ENCODE measurements at regions not wholly inside any gene's neighbourhood (a gene's known extent, or its start where the extent isn't known, plus 50 kb on each side); places are given as distances from the start of the nearest gene placed in this dataset.

- H3K4me3 ChIP-seq, result no peak overlapping the region
- H3K4me1 ChIP-seq, result no peaks in the 10 kb centered on the region
- H3K36me3 ChIP-seq, result no peaks in the 10 kb centered on the region
- H3K9ac ChIP-seq, result no peak overlapping the region
- H3K9me3 ChIP-seq, result no peaks in the 10 kb centered on the region
- no peaks in the 10 kb centered on the region for H4K20me1 ChIP-seq
- H3K27me3 ChIP-seq, result no peaks in the 10 kb centered on the region
- no peak for TF ChIP-seq Cebpa-rat (IDR thresholded peaks at IDR 0.05)
- no peak overlapping the region for H3K4me2 ChIP-seq
- no peak overlapping the region for H3K27ac ChIP-seq
Observed at GRCh38 chr3:86257955-86258641, 732.9 kb downstream of the VGLL3 start.

- Histone ChIP-seq H3K27me3 (no peaks in the 10 kb centered on the region), H3K4me1 (no peaks in the 10 kb centered on the region), H3K9ac (no peak overlapping the region), H3K4me3 (no peak overlapping the region), H3K36me3 (no peaks in the 10 kb centered on the region), H3K4me2 (no peak overlapping the region), H3K9me3 (no peaks in the 10 kb centered on the region), H3K27ac (no peak overlapping the region), H4K20me1 (no peaks in the 10 kb centered on the region)
- no peak for TF ChIP-seq Cebpa-rat (IDR thresholded peaks at IDR 0.05)
Observed at GRCh38 chr3:86254480-86254879, 736.5 kb downstream of the VGLL3 start.

GRCh38 chr3:86251781-86252180, 739.2 kb downstream of the VGLL3 start:
- H3K9me3 ChIP-seq, result no peaks in the 10 kb centered on the region
- H3K9ac ChIP-seq, result no peak overlapping the region
- TF ChIP-seq Cebpa-rat (IDR thresholded peaks at IDR 0.05), result no peak
- no peak overlapping the region for H3K4me3 ChIP-seq
- H3K27me3 ChIP-seq, result no peaks in the 10 kb centered on the region
- H4K20me1 ChIP-seq, result no peaks in the 10 kb centered on the region
- H3K4me2 ChIP-seq, result no peak overlapping the region
- H3K36me3 ChIP-seq, result no peaks in the 10 kb centered on the region
- no peaks in the 10 kb centered on the region for H3K4me1 ChIP-seq
- H3K27ac ChIP-seq, result no peak overlapping the region

- no peak overlapping the region for H3K9ac ChIP-seq
- no peak overlapping the region for H3K4me2 ChIP-seq
- no peaks in the 10 kb centered on the region for H3K4me1 ChIP-seq
- H3K27ac ChIP-seq, result no peak overlapping the region
- no peaks in the 10 kb centered on the region for H3K27me3 ChIP-seq
- TF ChIP-seq Cebpa-rat (IDR thresholded peaks at IDR 0.05), result no peak
- no peaks in the 10 kb centered on the region for H3K9me3 ChIP-seq
- no peak overlapping the region for H3K4me3 ChIP-seq
- no peaks in the 10 kb centered on the region for H3K36me3 ChIP-seq
- no peaks in the 10 kb centered on the region for H4K20me1 ChIP-seq
Observed at GRCh38 chr3:86249833-86250232, 741.1 kb downstream of the VGLL3 start.

- H3K9me3 ChIP-seq, result no peaks in the 10 kb centered on the region
- H4K20me1 ChIP-seq, result no peaks in the 10 kb centered on the region
- no peak overlapping the region for H3K4me3 ChIP-seq
- H3K27me3 ChIP-seq, result no peaks in the 10 kb centered on the region
- no peak overlapping the region for H3K4me2 ChIP-seq
- TF ChIP-seq Cebpa-rat (IDR thresholded peaks at IDR 0.05), result no peak
- no peaks in the 10 kb centered on the region for H3K4me1 ChIP-seq
- no peaks in the 10 kb centered on the region for H3K36me3 ChIP-seq
- H3K27ac ChIP-seq, result no peak overlapping the region
- H3K9ac ChIP-seq, result no peak overlapping the region
Observed at GRCh38 chr3:86245360-86245759, 745.6 kb downstream of the VGLL3 start.

GRCh38 chr3:86244905-86245304, 746.0 kb downstream of the VGLL3 start:
- Histone ChIP-seq H3K9me3 (no peaks in the 10 kb centered on the region), H3K4me3 (no peak overlapping the region), H3K36me3 (no peaks in the 10 kb centered on the region), H4K20me1 (no peaks in the 10 kb centered on the region), H3K27me3 (no peaks in the 10 kb centered on the region), H3K27ac (no peak overlapping the region), H3K4me2 (no peak overlapping the region), H3K9ac (no peak overlapping the region), H3K4me1 (no peaks in the 10 kb centered on the region)
- TF ChIP-seq Cebpa-rat (IDR thresholded peaks at IDR 0.05), result no peak

GRCh38 chr3:86239946-86240345, 751.0 kb downstream of the VGLL3 start:
- Histone ChIP-seq H3K9me3 (no peaks in the 10 kb centered on the region), H3K27ac (no peak overlapping the region)
- no peak for TF ChIP-seq Cebpa-rat (IDR thresholded peaks at IDR 0.05)

GRCh38 chr3:86234506-86235254, 756.3 kb downstream of the VGLL3 start:
- Histone ChIP-seq H3K27ac (no peak overlapping the region), H3K4me3 (no peak overlapping the region), H3K36me3 (no peaks in the 10 kb centered on the region), H3K4me1 (no peaks in the 10 kb centered on the region), H3K27me3 (no peaks in the 10 kb centered on the region), H3K9me3 (no peaks in the 10 kb centered on the region), H3K9ac (no peak overlapping the region), H3K4me2 (no peak overlapping the region), H4K20me1 (no peaks in the 10 kb centered on the region)
- no peak for TF ChIP-seq Cebpa-rat (IDR thresholded peaks at IDR 0.05)

More at GRCh38 chr3:86239946-86240345, 751.0 kb downstream of the VGLL3 start:
- H3K4me2 ChIP-seq, result no peak overlapping the region
- H4K20me1 ChIP-seq, result no peaks in the 10 kb centered on the region
- H3K4me1 ChIP-seq, result no peaks in the 10 kb centered on the region
- no peak overlapping the region for H3K9ac ChIP-seq
- no peak overlapping the region for H3K4me3 ChIP-seq
- H3K36me3 ChIP-seq, result no peaks in the 10 kb centered on the region
- H3K27me3 ChIP-seq, result no peaks in the 10 kb centered on the region

- Histone ChIP-seq H3K4me3 (no peak overlapping the region), H4K20me1 (no peaks in the 10 kb centered on the region), H3K4me2 (no peak overlapping the region), H3K9me3 (no peaks in the 10 kb centered on the region), H3K36me3 (no peaks in the 10 kb centered on the region), H3K4me1 (no peaks in the 10 kb centered on the region), H3K27me3 (no peaks in the 10 kb centered on the region), H3K9ac (no peak overlapping the region), H3K27ac (no peak overlapping the region)
- no peak for TF ChIP-seq Cebpa-rat (IDR thresholded peaks at IDR 0.05)
Observed at GRCh38 chr3:86230762-86231161, 760.2 kb downstream of the VGLL3 start.

- Histone ChIP-seq H3K27ac (no peak overlapping the region), H3K4me1 (no peaks in the 10 kb centered on the region), H3K4me3 (no peak overlapping the region), H3K36me3 (no peaks in the 10 kb centered on the region), H3K4me2 (no peak overlapping the region), H4K20me1 (no peaks in the 10 kb centered on the region), H3K9ac (no peak overlapping the region), H3K27me3 (no peaks in the 10 kb centered on the region), H3K9me3 (no peaks in the 10 kb centered on the region)
- no peak for TF ChIP-seq Cebpa-rat (IDR thresholded peaks at IDR 0.05)
Observed at GRCh38 chr3:86229775-86230094, 761.2 kb downstream of the VGLL3 start.
